Heart right ventricle (tissue), 16 donors: ENCODE measurements at regions not wholly inside any gene's neighbourhood (a gene's known extent, or its start where the extent isn't known, plus 50 kb on each side); places are given as distances from the start of the nearest gene placed in this dataset.

Source experiments
- ATAC-seq, 8 donors: fragments of 200-7000 bp; cut with Tn5 transposase; one replicate each; pipeline ENCODE4 v1.9.1; 2020; ENCODE audit warnings: mild to moderate bottlenecking in 8 of 8, moderate library complexity in 8 of 8, moderate number of reproducible peaks in 1 of 8
- DNase-seq, 2 donors: peaks; one replicate each; pipeline ENCODE4 v3.0.0-alpha.2; 2020
- H3K27ac ChIP-seq, 10 donors: fragments of 200-600 bp; sonication (generic) in 2 of 10; one replicate each; pipeline versions ENCODE4 v1.5.0 to v1.8.0; 2020 to 2022; ENCODE audit warnings: mild to moderate bottlenecking in 3 of 10
- H3K27me3 ChIP-seq, 7 donors: fragments of 200-600 bp; one replicate each; pipeline ENCODE4 v1.8.0; 2021 to 2022; ENCODE audit warnings: mild to moderate bottlenecking in 2 of 7
- H3K36me3 ChIP-seq, 9 donors: fragments of 200-600 bp; sonication (generic) in 1 of 9; one replicate each; pipeline versions ENCODE4 v1.5.0 to v1.8.0; 2020 to 2022; ENCODE audit warnings: mild to moderate bottlenecking in 2 of 9
- H3K4me1 ChIP-seq, 9 donors: fragments of 200-600 bp; sonication (generic) in 1 of 9; one replicate each; pipeline versions ENCODE4 v1.5.0 to v1.8.0; 2020 to 2022; ENCODE audit warnings: mild to moderate bottlenecking in 4 of 9
- H3K4me3 ChIP-seq, 10 donors: fragments of 200-600 bp; sonication (generic) in 2 of 10; one replicate each; pipeline versions ENCODE4 v1.5.0 to v1.8.0; 2020 to 2022; ENCODE audit warnings: mild to moderate bottlenecking in 7 of 10, moderate library complexity in 2 of 10
- H3K9me3 ChIP-seq, 11 donors: fragments of 200-600 bp in 10 of 11; sonication (generic) in 2 of 11; one replicate each; pipeline versions ENCODE4 v1.5.0 to v1.8.0; 2013 to 2022; ENCODE audit warnings: mild to moderate bottlenecking in 2 of 11, control low read depth in 1 of 11, moderate library complexity in 1 of 11
- WGBS, 2 donors: extraction: QIAGEN DNeasy Blood & Tissue Kit; methylation state at CpG; one replicate each; pipeline ENCODE4 v1.1.7; 2013; ENCODE audit warnings: inconsistent platforms in 1 of 2; 5-methylcytosine and 5-hydroxymethylcytosine counted together
- intact Hi-C, 10 donors: fragments of 100-400 bp; cut with DNase I; formaldehyde crosslinking; loops; one replicate each; pipeline versions ENCODE4 v1.11.1 to v1.14.2; 2022
- TF ChIP-seq, protein P1 (sequence below), 9 donors: fragments of 200-600 bp; sonication (generic) in 2 of 9; IDR thresholded peaks; one replicate each; pipeline versions ENCODE4 v1.5.0 to v1.8.0; 2021 to 2022; ENCODE audit warnings: antibody characterized with exemption in 9 of 9, mild to moderate bottlenecking in 5 of 9, moderate library complexity in 1 of 9
- donor health status: Arrhythmogenic right ventricular cardiomyopathy.
- donor health status: ischemic (EF 13 %, LVEDD 7.1; RV severe dilation, severe dysfunction).
- donor health status: healthy with polysubstance abuse.
- donor health status: DM: no; HTN: yes; CAD: no.
- donor health status: DM: no; HTN: no; CAD: no.
- donor health status: ischemic (EF 25% LVEDD 6.9; RV normal size, moderate dysfunction).
- donor health status: ischemic (EF 25% LVEDD 5.7; RV mildly dilated, moderate dysfunction).
- donor health status: healthy.
- donor health status: DM: yes; HTN: yes; CAD: no.
- donor health status: Ischemic cardiomyopathy.
- donor health status: ischemic (EF 35%, LVEDD 5.7; RV mildly dilated, moderate dysfunction).
- donor health status: nonischemic (EF 11% LVEDD 7.7; RV severe dilation, severe dysfunction).
- donor health status: DM: yes; HTN: yes; CAD: no.
- donor health status: PGD.
- donor health status: ischemic (EF 29% LVEDD 5.4; RV normal size, mild dysfunction).
- donor health status: nonischemic (EF 23%, LVEDD 6.1; RV moderate dilation, normal function).

DNA sequence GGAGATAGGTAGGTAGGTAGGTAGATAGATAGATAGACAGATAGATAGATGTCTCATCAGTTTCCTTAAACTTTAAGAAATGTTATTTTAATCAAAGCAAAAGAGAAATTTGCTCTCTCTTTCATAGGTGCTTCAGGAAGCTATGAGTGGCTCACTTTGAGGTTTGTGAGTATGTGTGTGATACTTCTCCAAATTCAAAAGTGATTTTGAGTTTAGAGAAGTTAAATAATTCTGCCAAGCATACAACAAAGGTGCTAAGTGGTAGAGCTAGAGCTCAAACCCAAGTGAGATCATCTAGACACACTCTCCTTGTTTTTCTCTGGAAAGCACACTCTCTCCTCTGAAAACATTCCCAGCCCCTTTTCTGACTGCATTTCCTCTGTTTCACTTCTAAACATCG, 156.2 kb downstream of the EDN1 start:
- ATAC-seq (no peak), DNase-seq (no peak)
- Histone ChIP-seq H3K36me3 (no peaks in the 10 kb centered on the region), H3K27me3 (no peaks in the 10 kb centered on the region), H3K4me1 (peaks cover 0 to 13% (median 0%) of the 10 kb centered on the region in 9 donors), H3K4me3 (no peak overlapping the region), H3K9me3 (no peaks in the 10 kb centered on the region), H3K27ac (no peak overlapping the region)
- TF ChIP-seq, protein P1, sequence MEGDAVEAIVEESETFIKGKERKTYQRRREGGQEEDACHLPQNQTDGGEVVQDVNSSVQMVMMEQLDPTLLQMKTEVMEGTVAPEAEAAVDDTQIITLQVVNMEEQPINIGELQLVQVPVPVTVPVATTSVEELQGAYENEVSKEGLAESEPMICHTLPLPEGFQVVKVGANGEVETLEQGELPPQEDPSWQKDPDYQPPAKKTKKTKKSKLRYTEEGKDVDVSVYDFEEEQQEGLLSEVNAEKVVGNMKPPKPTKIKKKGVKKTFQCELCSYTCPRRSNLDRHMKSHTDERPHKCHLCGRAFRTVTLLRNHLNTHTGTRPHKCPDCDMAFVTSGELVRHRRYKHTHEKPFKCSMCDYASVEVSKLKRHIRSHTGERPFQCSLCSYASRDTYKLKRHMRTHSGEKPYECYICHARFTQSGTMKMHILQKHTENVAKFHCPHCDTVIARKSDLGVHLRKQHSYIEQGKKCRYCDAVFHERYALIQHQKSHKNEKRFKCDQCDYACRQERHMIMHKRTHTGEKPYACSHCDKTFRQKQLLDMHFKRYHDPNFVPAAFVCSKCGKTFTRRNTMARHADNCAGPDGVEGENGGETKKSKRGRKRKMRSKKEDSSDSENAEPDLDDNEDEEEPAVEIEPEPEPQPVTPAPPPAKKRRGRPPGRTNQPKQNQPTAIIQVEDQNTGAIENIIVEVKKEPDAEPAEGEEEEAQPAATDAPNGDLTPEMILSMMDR (IDR thresholded peaks at IDR 0.05): no peak
- WGBS, 2 donors: 65 to 68% methylated on average over 1 of the region's 1 CpG
- intact Hi-C loops: no loop called here

- TF ChIP-seq, protein P1 (IDR thresholded peaks at IDR 0.05): no peak
- Histone ChIP-seq H3K36me3 (no peaks in the 10 kb centered on the region), H3K4me1 (no peaks in the 10 kb centered on the region), H3K4me3 (no peak overlapping the region), H3K27ac (no peak overlapping the region), H3K27me3 (no peaks in the 10 kb centered on the region), H3K9me3 (peaks cover 0 to 22% (median 4%) of the 10 kb centered on the region in 11 donors)
- no peak for DNase-seq
- intact Hi-C loops: no loop called here
- WGBS, 2 donors: 80% methylated on average over 4 of the region's 4 CpGs
- no peak for ATAC-seq
Observed at GRCh38 chr6:12449447-12449846, 159.3 kb downstream of the EDN1 start.

- WGBS, 2 donors: 89 to 95% methylated on average over 1 of the region's 1 CpG
- DNase-seq (no peak), ATAC-seq (no peak)
- Histone ChIP-seq H3K27me3 (no peaks in the 10 kb centered on the region), H3K36me3 (no peaks in the 10 kb centered on the region), H3K27ac (no peak overlapping the region), H3K4me3 (no peak overlapping the region), H3K9me3 (peaks cover 0 to 25% (median 6%) of the 10 kb centered on the region in 11 donors), H3K4me1 (no peaks in the 10 kb centered on the region)
- intact Hi-C loops: no loop called here
- TF ChIP-seq, protein P1 (IDR thresholded peaks at IDR 0.05): no peak
Observed at GRCh38 chr6:12450467-12450866, 160.3 kb downstream of the EDN1 start.

GRCh38 chr6:12456343-12456742, 166.2 kb downstream of the EDN1 start:
- Histone ChIP-seq H3K4me1 (no peaks in the 10 kb centered on the region), H3K4me3 (no peak overlapping the region), H3K9me3 (peaks cover 0 to 26% (median 6%) of the 10 kb centered on the region in 11 donors), H3K27ac (no peak overlapping the region), H3K27me3 (no peaks in the 10 kb centered on the region), H3K36me3 (no peaks in the 10 kb centered on the region)
- TF ChIP-seq, protein P1 (IDR thresholded peaks at IDR 0.05): no peak
- DNase-seq (no peak), ATAC-seq (no peak)
- 93 to 97% methylated on average over 12 of the region's 12 CpGs for WGBS, 2 donors
- intact Hi-C loops: no loop called here
